ENCODE measurements at regions not wholly inside any gene's neighbourhood (a gene's known extent, or its start where the extent isn't known, plus 50 kb on each side); places are given as distances from the start of the nearest gene placed in this dataset.
"Not testable (repeated sequence)": the region's sequence is repeated elsewhere in the genome, so short reads cannot be mapped to it uniquely, and the experiment has no call there.

- DNase-seq (ENCODE audit: low spot score): no peak
These were observed 186.8 kb downstream of the FRK start for GRCh38 chr6:115873901-115874300.

GRCh38 chr6:115870464-115870863 lies 190.2 kb downstream of the FRK start:
- no peak for DNase-seq (ENCODE audit: low spot score)

DNA sequence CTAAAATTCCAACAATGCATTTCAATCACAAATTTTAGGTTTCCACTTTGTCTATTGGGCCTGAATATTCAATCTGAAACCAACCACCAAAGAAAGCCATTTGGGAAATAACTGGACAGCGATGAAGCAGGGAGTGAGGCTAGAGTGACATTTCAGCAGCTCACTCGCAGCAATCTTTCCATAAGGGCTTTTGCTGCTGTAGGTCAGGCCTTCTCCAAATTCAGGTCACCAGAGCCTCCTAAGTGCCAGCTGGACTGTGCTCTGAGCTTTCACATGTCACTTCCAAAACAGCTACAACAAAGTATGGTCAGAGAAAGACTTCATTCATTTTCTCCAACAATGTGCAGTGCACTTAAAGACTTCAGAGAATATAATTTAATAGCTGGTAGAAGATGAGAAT lies 194.8 kb downstream of the FRK start:
- no peak for DNase-seq (ENCODE audit: low spot score)

GRCh38 chr6:115863211-115863610 lies 197.5 kb downstream of the FRK start:
- no peak for DNase-seq (ENCODE audit: low spot score)

DNA sequence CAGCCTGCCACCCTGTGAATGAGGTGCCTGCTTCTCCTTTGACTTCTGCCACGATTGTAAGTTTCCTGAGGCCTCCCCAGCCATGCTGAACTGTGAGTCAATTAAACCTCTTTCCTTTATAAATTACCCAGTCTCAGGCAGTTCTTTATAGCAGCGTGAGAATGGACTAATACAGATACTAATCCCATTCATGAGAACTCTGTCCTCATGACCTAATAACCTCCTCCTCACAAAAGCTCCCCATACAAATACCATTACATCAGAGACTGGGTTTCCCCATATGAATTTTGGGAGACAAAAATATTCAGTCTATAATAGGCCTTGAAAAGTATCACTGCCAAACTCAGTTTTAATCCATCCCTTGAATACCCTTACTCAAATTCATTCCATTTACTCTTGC lies 199.0 kb downstream of the FRK start:
- DNase-seq (ENCODE audit: low spot score): not testable (repeated sequence)

GRCh38 chr6:115859577-115859976 lies 201.1 kb downstream of the FRK start:
- DNase-seq (ENCODE audit: low spot score): not testable (repeated sequence)

DNA sequence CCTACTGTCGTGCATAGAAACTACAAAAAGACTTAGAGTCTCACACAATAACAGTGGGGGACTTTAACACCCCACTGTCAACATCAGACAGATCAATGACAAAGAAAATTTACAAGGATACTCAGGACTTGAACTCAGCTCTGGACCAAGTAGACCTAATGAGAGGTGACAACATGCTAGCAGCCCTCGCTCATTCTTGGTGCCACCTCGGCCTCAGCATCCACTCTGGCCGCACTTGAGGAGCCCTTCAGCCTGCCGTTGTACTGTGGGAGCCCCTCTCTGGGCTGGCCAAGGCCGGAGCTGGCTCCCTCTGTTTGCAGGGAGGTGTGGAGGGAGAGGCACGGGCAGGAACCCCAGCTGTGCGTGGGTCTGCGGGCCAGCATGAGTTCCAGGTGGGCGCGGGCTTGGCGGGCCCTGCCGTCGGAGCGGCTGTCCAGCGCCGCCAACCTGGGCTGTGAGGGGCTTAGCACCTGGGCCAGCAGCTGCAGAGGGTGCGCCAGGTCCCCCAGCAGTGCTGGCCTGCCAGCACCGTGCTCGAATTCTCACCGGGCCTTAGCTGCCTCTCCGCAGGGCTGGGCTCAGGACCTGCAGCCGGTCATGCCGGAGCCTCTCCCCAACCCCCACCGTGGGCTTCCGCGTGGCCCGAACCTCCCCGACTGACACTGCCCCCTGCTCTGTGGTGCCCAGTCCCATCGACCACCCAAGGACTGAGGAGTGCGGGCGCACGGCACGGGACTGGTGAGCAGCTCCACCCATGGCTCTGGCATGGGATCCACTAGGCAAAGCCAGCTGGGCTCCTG lies 205.6 kb downstream of the FRK start:
- DNase-seq (ENCODE audit: low spot score): no peak

- DNase-seq (ENCODE audit: low spot score): no peak
These were observed 213.0 kb downstream of the FRK start for GRCh38 chr6:115847671-115848070.

DNA sequence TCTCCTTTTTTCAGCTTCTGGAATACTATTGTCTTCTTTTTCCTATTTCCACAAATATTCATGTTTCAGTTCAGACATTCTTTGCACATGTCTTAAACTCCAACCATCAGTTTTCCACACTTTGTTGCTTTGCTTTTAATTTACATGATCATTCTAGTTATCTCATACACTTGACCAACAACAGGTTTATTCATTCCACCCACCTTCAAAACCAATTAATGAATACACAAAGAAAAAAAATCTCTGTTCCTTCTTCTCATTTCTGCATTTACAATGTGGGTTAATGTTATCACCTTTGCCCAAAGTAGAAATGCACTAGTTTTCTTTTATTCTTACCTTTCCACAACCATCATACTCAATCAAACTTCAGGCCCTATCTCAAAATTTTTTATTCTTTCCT lies 216.7 kb downstream of the FRK start:
- no peak for DNase-seq (ENCODE audit: low spot score)

DNA sequence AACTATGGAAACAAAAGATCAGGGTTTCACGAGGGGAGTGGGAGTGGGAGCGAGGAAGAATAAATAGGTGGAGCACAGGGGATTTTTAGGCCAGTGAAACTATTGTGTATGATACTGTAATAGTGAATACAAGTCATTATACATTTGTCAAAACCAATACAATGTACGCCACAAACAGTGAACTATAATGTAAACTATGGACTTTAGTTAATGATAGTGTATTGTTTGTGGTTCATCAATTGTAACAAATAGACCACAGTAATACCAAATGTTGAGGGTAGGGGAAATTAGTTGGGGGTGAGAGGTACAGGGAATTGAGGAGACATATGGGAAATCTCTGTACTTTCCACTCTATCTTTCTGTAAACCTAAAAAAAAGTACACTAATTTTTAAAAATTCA lies 218.4 kb downstream of the FRK start:
- DNase-seq (ENCODE audit: low spot score): no peak

DNA sequence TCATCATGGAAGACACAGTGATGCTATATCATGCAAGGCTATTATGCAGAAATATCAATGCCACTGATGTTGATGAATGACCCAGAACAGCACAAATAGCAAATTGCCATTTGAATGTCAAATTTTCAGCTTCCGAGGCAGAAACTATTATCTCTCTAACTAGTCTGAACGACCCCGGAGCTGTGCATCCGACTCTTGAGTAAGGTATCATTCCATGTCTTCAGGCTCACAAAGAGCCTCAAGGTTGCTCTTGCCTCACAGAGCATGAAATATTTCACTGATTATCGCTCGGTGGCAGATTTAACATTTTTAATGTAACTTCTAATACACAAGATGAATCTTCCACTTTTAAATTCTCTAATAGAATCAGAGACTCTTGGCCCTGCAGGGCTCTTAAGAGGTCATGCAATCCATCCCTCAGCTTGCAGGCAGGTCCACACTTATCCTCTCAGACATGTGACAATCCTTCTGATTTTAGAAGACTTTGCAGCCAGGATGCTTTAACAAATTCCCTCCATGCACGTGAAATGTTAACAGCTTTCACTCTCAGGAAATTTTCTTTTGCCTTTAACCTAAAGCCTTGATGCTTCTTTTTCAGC lies 221.0 kb downstream of the FRK start:
- DNase-seq (ENCODE audit: low spot score): no peak

GRCh38 chr6:115838763-115839401 lies 221.8 kb downstream of the FRK start:
- DNase-seq (ENCODE audit: low spot score): no peak

DNA sequence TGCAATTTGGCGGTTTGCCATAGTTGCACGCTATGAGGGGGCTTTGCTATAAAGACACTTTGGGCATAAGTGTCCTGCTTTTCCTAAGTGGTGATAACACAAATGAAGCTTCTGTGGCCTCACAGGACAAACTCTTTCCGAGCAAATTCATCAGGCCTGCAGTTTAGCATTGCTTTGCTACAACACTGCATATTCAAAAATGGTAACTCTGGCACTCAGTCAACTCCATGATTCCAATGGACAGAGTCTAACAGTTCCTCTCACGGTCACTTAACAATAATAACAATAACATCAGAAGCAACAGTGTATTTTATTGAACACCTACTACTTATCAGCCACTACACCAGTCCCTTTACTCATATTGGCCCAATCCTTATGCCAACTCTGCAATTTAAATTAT lies 222.5 kb downstream of the FRK start:
- DNase-seq (ENCODE audit: low spot score): no peak

- DNase-seq (ENCODE audit: low spot score): not testable (repeated sequence)
These were observed 224.3 kb downstream of the FRK start for GRCh38 chr6:115836374-115836773.

DNA sequence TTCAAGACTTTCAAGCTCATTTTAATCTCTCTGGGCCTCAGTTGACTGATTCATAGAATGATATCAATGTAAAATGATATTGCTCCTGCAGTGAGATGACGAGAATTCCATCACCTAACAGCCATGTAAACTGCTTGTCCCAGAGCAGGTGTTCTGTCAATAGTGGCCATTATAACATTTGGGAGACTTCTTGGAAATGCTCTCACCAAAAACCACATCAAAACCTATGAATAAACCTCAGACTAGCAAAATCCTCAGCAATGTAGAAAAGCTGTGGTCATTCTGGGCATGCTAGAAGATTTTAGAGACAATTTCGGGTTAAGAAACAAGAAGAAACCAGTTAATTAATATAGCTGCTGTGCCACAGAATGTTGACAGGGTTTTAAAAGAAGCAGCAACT lies 225.4 kb downstream of the FRK start:
- no peak for DNase-seq (ENCODE audit: low spot score)

DNA sequence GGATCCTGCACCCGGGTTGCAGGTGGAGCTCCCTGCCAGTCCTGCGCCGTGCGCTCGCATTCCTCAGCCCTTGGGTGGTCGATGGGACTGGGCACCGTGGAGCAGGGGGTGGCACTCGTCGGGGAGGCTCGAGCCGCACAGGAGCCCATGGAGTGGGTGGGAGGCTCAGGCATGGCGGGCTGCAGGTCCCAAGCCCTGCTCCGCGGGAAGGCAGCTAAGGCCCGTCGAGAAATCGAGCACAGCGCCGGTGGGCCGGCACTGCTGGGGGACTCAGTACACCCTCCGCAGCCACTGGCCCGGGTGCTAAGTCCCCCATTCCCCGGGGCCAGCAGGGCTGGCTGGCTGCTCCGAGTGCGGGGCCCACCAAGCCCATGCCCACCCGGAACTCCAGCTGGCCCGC lies 226.1 kb downstream of the FRK start:
- DNase-seq (ENCODE audit: low spot score): not testable (repeated sequence)

DNA sequence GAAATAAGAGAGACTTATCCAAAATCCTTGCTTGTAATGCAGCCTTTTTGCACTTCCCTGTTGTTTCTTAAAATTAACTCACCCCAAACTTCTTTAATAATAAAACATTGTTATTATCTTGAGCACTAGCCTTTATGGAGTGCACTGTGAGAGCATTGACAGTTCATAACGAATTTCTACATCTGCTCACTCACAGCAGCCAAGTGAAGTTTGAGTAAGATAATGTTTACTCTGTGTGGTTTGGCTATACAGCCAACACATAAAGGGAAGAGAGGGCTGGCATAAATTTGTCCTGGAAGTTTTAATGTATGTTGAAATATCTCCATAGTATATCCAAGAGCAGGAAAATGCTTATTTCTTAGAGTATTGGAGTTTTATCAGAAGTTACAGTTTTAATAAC lies 227.9 kb downstream of the FRK start:
- no peak for DNase-seq (ENCODE audit: low spot score)

GRCh38 chr6:115832186-115832585 lies 228.5 kb downstream of the FRK start:
- no peak for DNase-seq (ENCODE audit: low spot score)

DNA sequence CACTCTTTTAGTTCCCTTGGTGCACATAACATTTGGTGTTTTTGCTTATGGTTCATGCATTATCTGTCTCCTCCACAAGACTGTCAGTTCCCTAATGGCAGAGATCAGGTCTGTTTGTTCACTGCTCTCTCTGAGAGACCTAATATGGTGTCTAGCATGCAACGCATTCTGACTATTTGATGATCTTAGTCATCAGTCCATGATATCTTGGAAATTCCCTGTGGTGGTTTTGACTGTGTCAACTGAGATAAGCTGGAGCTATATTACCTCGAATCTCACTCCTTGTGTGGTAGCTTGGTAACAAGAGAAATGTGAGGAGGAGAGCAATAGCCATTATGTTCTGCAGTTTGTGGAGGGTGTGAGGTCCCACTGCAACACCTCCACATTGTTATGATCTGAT lies 229.8 kb downstream of the FRK start:
- DNase-seq (ENCODE audit: low spot score): no peak

- DNase-seq (ENCODE audit: low spot score): no peak
These were observed 238.9 kb downstream of the FRK start for GRCh38 chr6:115821798-115822197.

GRCh38 chr6:115819506-115819905 lies 241.2 kb downstream of the FRK start:
- DNase-seq (ENCODE audit: low spot score): no peak

GRCh38 chr6:115817161-115817560 lies 243.5 kb downstream of the FRK start:
- no peak for DNase-seq (ENCODE audit: low spot score)

- no peak for DNase-seq (ENCODE audit: low spot score)
These were observed 245.8 kb downstream of the FRK start for GRCh38 chr6:115814907-115815306.

All from mesenteric fat pad (tissue), 1 donor.